ENCODE measurements at regions not wholly inside any gene's neighbourhood (a gene's known extent, or its start where the extent isn't known, plus 50 kb on each side); places are given as distances from the start of the nearest gene placed in this dataset.

- no peak for TF ChIP-seq PRDM2 (tag by site-specific recombination; IDR thresholded peaks at IDR 0.05; ENCODE audit: borderline replicate concordance)
- no peak for TF ChIP-seq KLF10 (tag by site-specific recombination; IDR thresholded peaks at IDR 0.05)
- TF ChIP-seq ZNF596 (tag by site-specific recombination; IDR thresholded peaks at IDR 0.05): peak; percentile 85
- no peak for TF ChIP-seq ZNF518A (tag by site-specific recombination; conservative IDR thresholded peaks at IDR 0.05; ENCODE audit: low read depth)
- TF ChIP-seq ZNF350 (tag by site-specific recombination; IDR thresholded peaks at IDR 0.05): no peak
- TF ChIP-seq HIC1 (tag by site-specific recombination; IDR thresholded peaks at IDR 0.05): peak; percentile 35; the same call in 1 of the 2 replicates
- no peak for TF ChIP-seq ZNF544 (tag by site-specific recombination; IDR thresholded peaks at IDR 0.05)
- no peak for TF ChIP-seq ZNF354C (tag by site-specific recombination; IDR thresholded peaks at IDR 0.05; ENCODE audit: borderline replicate concordance, low read depth)
- TF ChIP-seq ZNF133 (tag by site-specific recombination; IDR thresholded peaks at IDR 0.05): no peak
- no peak for TF ChIP-seq ZNF639 (tag by site-specific recombination; IDR thresholded peaks at IDR 0.05)
- no peak for TF ChIP-seq GFI1B (tag by site-specific recombination; IDR thresholded peaks at IDR 0.05)
- no peak for TF ChIP-seq ZSCAN5A (tag by site-specific recombination; IDR thresholded peaks at IDR 0.05)
- TF ChIP-seq ZNF654 (tag by site-specific recombination; IDR thresholded peaks at IDR 0.05; ENCODE audit: low read depth): peak; percentile 99
- TF ChIP-seq ZBTB20 (tag by site-specific recombination; IDR thresholded peaks at IDR 0.05): no peak
- peak; percentile 82 for TF ChIP-seq ZNF660 (tag by site-specific recombination; IDR thresholded peaks at IDR 0.05)
- no peak for TF ChIP-seq SETDB1 (IDR thresholded peaks at IDR 0.05; ENCODE audit: insufficient read length, low read length)
- TF ChIP-seq BCL11A (tag by site-specific recombination; IDR thresholded peaks at IDR 0.05; ENCODE audit: low read depth): no peak
- TF ChIP-seq ZNF488 (tag by site-specific recombination; IDR thresholded peaks at IDR 0.05): no peak
- TF ChIP-seq PRDM4 (tag by site-specific recombination; IDR thresholded peaks at IDR 0.05): no peak
These were observed 67.9 kb upstream of the USP15 start (continued) for GRCh38 chr12:62192180-62192902.

All from HEK293 (cell line).